GM19240 (cell line): ENCODE measurements at regions not wholly inside any gene's neighbourhood (a gene's known extent, or its start where the extent isn't known, plus 50 kb on each side); places are given as distances from the start of the nearest gene placed in this dataset.
"Not testable (repeated sequence)": the region's sequence is repeated elsewhere in the genome, so short reads cannot be mapped to it uniquely, and the experiment has no call there.

Source experiments
- DNase-seq: peaks from one replicate; pipeline ENCODE4 v3.0.0; 2011; ENCODE audit warnings: low spot score; ENCODE audit not compliant: insufficient read length

DNA sequence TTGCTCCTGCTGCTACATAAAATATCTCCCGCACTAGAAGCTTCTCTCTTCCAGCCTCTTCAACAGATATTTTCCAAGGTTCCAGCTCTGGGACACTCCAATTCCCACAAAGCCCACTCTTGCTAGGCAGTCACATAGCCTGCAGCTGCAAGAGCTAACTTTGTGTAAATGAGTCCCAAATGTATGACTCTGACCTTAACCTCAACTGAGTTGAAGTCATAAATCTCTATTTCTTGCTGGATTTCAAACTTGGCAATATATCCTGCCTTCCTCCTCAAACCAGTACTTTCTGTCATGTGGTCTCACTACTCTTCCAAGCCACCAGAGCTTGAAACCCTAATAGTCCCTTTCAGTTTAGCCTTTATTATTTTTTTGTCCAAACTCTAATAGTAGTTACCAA is 315.4 kb upstream of the GRIA3 start:
- DNase-seq, result no peak

DNA sequence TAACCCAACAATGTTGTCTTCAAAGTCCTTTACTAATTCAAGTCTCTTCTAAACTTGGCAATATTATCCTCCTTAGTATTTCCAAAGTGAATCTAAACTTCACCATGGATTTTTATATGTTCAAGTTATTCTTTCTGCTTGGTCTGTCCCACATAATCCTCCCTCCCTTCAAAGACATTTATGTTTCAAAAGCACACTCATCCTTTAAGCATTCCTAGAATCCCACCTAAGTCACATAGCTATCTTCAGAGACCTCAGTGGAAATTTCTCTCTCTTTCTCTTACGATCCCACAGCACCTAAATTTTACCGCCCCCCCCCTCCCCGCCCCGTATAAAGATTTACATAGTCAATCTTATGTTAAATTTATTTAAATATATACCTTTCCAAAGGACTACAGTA is 314.9 kb upstream of the GRIA3 start:
- DNase-seq, result no peak

DNA sequence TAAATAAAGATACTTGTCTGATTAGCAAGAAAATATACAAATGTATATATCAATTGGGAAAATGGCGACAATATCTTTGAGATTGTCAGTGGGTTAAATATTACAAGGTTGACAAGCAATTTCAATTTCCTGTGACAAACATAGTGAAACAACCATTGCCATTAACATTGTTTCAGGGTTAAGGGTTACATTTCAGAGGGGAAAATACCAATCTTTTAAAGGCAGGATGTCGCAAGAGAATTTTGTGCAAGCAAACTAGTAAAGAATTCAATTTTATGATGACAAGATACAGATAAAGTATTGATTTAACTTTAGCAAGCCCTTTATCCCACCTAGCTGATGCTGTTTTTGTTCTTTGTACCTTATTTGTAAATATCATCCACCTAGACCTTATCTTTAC is 305.8 kb upstream of the GRIA3 start:
- no peak for DNase-seq

DNA sequence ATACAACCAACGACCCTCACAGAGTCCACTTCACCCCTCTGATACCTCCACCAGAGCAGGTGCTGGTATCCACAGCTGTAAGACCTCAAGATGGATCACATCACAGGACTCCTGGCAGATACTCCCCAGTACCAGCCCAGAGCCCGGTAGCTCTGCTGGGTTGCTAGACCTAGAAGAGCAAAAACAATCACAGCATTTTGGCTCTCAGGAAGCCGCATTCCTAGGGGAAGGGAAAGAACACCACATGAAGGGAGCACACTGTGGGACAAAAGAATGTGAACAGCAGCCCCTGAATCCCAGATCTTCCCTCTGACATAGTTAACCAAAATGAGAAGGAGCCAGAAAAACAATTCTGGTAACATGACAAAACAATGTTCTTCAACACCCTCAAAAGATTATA is 303.1 kb upstream of the GRIA3 start:
- DNase-seq, result no peak

DNA sequence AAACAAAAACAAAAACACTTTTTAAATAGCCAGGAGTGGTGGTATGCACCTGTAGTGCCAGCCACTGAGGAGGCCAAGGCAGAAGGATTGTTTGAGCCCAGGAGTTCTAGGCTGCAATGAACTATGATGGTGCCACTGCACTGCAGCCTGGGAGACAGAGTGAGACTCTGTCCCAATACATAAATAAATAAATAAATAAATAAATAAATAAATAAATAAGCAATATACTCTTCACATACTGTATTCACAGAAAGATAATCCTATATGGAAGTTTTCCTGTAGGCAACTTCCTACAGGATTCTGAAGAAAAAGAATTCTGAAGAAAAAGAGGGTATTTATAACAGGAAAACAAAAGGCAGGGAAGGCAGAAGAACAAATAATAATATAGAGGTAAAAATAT is 293.3 kb upstream of the GRIA3 start:
- DNase-seq, result no peak

DNA sequence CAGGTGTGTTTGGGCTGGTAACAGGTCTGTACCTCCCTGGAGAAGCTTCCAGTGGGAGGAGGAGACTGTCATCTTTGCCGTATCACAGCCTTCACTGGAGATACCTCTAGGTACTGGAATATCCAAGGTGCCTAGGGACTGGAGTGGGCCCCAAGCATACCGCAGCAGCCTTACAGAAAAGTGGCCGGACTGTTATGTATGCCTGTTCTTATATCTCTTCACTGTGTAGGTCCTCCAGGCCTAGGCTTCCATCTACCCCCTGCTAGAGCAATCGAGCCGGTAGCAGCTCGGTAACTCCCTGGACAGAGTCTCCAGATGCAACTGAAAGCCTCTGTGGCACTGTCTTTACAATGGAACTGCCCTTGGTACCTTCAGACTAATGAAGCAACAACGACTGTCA is 277.4 kb upstream of the GRIA3 start:
- DNase-seq, result no peak

DNA sequence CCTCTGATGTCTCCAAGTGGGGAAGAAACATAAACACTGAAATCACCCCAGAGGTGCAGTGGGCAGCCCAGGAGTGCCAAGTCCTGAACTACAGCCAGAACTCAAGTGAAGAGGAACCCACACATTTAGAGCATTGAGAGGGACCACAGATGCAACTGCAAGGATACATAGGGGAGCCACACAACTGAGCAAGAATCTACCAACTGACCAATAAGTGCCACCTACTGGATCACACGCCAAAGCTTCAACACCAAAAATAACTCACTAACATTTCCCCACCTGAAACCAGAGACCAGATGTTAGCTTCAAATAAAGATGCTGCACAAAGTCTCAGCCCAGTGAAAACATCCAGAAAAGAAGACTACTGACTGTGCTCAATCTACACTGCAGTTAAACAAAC is 276.7 kb upstream of the GRIA3 start:
- no peak for DNase-seq

DNA sequence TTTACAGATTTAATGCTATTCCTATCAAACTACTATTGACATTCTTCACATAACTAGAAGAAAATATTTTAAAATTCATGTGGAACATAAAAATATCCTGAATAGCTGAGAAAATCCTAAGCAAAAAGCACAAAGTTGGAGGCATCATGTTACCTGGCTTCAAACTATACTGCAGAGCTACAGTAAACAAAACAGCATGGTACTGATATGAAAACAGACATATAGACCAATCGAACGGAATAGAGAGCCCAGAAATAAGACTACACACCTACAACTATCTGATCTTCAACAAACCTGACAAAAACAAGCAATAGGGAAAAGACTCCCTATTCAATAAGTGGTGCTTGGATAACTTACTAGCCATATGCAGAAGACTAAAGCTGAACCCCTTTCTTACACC is 273.4 kb upstream of the GRIA3 start:
- no peak for DNase-seq

DNA sequence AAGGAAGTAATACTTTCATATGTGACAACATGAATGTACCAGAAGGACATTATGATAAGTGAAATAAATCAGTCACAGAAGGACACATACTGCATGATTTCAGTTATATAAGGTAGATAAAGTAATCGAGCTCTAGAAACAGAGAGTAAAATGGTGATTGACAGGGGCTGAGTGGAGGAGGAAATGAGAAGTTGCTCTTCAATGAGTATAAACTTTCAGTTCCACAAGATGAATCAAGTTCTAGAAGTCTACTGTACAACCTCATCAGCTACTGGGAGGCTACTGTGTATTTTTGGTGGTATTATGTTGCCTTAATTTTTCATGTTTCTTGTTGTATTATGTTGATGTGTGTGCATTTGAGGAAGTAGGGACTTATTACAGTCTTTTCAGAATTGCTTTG is 270.9 kb upstream of the GRIA3 start:
- DNase-seq, result no peak

DNA sequence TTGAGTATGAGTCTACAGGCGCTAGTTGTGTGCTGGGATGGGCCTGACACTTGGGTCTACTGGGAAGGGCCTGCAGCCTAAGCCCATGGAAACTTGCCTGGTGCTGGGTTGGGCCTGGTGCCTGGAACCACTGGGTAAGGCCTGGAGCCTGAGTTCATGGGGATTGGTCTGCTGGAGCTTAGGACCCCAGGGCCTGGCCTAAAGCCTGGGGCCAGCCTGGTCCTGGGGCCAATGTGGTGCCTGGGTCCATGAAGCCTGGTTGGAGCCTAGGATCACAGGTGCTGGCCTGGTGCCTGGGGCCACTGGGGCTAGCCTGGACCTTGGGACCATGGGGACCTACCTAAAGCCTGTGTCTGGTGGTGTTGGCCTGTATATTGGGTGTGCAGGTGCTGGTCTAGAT is 270.3 kb upstream of the GRIA3 start:
- DNase-seq, result no peak

DNA sequence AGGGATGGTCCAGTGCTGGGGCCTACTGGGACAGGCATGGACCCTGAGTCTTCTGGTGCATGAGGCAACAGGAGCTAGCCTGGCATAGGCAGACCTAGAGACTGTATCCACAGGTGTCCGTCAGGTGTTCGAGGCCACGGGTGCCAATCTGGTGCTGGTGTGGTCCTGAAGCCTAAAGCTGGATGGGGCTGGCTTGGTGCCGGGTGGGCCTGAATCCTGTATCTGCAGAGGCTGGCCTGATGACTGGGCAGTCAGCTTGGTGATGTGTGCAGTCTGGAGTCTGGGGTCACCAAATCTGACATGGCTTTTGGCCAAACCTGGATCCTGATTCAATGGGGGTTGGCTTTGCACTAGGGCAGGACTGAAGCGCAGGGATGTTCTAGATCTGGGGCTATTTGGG is 269.8 kb upstream of the GRIA3 start:
- DNase-seq, result no peak

DNA sequence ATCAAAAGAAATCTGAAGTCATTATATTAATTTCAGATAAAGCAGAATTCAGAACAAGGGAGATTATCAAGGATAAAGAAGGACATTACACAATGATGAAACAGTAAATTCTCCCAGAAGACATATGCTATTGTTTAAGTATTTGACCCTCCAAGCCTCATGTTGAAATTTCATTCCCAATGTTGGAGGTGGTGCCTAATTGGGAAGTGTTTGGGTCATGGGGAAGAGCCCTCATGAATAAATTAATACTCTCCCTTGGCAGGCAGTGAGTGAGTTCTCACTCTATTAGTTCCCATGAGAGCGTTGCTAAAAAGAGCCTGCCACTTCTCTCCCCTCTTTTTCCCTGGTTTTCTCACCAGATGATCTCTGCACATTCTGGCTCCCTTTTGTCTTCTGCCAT is 249.9 kb upstream of the GRIA3 start:
- no peak for DNase-seq

DNA sequence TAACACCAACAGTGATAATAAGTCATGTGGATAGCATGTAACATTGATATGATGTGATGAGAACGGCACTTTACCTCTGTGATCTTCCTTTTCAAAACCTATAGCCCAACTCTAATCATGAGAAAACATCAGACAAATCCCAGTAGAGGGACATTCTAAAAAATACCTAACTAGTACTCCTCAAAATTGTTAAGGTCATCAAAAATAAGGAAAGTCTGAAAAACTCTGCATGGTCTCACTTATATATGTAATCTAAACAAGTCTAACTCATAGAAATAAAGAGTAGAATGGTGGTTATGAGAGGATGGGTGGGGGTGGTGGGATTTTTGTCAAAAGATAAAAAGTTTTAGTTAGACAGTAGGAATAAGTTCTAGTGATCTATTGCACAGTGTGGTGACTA is 243.9 kb upstream of the GRIA3 start:
- DNase-seq, result no peak

DNA sequence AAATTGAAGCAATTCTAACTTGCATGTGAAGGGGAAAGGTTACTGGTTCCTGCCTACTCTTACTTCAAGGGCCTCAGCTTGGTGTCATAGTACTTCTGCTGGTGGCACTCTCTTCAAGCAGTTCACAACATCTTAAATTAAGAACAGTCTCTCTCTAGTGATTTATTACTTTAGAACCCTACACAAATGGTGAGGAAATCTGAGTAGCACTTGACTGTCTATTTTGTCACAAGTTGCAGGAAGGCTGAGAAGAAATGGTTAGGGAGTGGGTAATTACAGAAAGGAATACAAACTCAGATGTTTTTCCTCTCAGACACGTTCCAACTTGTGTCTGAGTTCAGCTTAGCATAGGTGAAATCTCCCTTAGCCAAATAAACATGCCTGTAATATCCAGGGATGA is 242.3 kb upstream of the GRIA3 start:
- DNase-seq, result no peak

DNA sequence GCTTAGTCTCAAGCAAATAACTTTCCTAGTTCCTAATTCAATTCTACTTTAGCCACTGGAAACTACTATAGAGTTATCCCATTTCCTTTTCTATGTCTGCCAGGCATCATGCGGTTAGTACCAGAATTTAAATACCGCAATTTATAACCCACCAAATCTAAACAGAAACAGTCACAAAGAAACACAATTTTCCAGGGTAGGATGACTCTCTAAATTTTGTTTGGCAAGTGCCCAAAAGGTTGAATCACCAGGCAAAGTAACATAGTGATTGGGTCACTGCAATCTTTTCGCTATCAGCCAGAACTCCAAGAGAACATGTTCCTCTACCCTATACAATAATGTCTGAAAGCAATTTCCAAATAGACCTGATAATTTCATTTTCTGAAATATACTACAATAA is 240.2 kb upstream of the GRIA3 start:
- DNase-seq, result no peak

DNA sequence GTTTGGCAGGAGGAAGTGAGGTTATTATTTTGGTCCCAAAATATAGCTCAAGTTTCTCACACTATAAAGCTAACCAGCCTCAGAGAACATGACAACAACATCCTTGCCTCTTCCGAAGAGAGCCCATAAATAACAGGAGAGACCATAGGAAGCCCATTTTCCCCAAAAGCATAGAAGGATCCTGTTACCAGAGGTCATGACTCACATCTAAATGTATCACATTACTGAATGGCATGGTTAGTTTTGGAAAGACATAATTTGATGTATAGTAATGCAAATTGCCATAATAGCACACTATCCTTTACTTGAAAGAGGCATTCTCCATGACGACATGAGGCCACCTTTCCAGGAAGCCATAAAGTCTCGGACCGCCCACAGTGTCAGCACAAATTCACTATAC is 238.8 kb upstream of the GRIA3 start:
- DNase-seq, result no peak

DNA sequence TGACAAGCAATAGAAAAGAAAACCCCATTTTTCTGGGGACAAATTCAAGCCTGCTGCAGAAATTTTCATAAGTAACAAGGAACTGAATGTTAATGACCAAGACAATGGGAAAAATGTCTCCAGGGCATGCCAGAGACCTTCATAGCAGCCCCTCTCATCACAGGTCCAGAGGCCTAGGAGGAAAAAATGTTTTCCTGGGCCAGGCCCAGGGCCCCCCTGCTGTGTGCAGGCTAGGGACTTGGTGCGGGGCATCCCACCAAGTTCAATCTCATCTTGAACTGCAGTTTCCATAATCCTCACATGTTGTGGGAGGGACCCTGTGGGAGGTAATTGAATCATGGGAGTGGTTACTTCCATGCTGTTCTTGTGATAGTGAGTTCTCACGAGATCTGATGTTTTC is 211.5 kb upstream of the GRIA3 start:
- DNase-seq, result no peak

DNA sequence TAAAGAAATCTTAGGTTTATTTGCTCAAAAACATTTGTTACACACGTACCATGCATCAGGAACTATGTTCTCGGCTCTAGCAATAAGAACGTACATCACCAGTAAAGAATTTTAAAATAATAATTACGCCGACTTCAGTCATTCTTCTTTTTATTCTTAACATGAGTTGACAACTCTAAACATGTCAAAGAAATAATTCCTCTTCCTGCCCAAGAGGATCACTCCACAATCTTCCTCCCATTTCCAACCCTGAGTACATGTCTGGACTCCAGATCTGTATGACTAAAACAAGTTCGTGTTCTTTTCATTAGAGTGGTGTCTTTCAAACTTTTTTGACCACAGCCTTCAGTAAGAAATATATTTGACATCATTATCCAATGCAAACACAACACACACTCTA is 201.6 kb upstream of the GRIA3 start:
- no peak for DNase-seq

DNA sequence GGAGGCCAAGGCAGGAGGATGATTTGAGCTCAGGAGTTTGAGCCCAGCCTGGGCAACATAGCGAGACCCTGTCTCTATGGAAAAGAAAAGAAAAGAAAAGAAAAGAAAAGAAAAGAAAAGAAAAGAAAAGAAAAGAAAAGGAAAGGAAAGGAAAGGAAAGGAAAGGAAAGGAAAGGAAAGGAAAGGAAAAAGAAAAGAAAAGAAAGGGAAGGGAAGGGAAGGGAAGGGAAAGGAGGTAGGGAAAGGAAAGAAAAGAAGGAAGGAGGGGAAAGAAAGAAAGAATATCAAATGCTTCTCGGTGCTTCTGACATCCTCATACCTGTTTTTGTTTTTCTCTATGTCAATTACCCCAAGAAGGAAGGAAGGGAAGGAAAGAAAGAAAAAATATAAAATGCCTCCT is 181.2 kb upstream of the GRIA3 start:
- not testable (repeated sequence) for DNase-seq

DNA sequence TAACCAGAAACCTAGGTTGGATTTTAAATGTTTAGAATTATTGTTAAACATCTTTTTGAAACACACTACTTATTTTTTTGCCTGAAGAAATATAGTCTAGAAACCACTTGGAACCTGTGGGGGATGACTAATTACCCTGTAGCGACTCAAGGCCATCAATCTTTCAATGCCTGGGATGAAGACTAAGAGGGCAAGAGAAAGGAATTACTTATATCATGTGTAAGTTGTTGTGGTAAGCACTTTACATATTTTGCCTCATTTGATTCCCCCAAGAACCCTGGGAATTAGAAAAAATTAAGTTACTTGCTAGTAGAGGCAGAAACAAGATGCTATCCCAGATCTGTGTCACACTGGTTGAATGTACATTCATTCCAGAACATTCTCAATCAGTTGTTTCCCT is 170.9 kb upstream of the GRIA3 start:
- no peak for DNase-seq

DNA sequence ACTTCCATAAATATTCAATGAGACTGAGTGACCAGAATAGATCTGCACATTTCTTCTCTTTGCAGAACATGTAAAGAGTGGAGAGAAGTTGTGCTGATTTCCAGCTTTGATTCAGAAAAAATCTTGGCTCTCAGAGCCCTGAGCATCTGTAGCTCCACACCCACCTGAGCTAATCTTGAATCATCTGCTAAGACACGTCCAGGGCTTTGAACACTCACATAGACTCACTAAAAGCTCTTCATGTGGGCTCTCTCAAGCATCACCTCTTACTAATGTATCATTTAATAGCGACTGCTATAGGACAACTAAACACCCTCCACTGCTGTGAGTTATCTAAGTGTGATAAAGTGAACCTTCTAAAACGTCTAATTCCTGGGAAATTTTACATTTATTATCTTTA is 147.7 kb upstream of the GRIA3 start:
- no peak for DNase-seq

DNA sequence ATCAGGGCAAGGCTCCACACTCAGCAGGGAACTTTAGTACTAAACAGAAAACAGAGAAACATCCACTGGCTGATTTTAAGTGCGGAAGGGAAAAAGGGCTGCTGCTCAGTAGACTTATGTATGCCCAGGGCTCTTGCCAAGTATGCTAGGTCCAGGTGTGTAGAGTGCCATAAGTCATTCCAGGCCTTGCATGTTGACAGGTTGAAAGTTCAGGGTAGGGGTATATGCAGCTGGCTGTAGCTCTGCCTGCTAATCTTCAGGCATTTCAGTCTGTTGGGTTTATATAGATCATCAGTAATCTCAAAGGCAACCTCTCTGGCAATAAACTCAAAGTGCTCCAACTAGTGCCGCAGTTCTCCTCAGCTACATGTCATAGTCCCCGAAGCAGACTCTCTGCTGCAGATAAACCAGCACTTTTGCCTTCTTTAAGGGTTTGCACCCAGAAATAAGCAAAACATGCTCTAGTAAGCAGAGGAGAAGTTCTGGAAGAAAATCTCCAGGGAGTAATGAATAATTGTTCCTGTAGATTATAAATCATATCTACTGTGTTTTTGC is 134.9 kb upstream of the GRIA3 start:
- no peak for DNase-seq

DNA sequence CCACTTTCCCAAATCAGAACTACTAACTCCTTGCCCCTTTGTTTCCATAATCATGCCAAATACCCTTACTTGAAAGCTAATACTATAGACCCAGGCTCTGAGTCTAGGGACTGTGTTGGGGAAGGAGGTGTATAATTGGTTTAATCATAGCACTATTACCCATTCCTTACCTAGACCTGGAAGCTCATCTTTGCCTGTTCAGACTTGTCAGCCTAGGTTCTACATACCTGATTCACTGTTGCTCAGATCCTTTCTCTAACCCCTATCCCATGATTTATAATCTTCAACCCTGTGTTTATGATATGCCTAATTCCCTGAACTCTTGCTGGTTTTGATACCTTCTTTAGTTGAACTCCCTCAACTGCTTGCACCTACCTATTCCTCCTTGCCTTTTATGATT is 123.1 kb upstream of the GRIA3 start:
- no peak for DNase-seq

DNA sequence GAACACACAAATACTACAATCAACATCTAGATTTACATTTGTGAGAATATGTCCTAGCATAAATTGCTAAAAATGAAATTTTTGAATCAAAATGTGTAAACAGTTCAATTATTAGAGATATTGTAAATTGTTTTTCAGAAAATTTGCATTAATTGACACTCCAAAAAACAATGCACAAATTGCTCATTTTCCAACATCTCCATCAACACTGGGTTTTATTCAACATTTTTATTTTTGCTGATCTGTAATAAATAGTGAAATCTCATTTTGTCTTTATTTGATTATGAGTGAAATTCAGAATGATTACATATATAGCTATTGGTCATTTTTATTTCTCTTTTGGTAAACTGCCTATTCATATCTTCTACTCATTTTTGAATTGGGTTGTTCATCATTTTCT is 120.0 kb upstream of the GRIA3 start:
- DNase-seq, result no peak
